GM12878 (cell line): ENCODE measurements at regions not wholly inside any gene's neighbourhood (a gene's known extent, or its start where the extent isn't known, plus 50 kb on each side); places are given as distances from the start of the nearest gene placed in this dataset.

Source experiments
- BACH1 ChIP-seq: fragments of 450-650 bp; IDR thresholded peaks from 2 replicates; pipeline ENCODE4 v1.6.1; 2017; ENCODE audit warnings: mild to moderate bottlenecking, borderline replicate concordance
- BMI1 ChIP-seq: fragments of 450-650 bp; IDR thresholded peaks from 2 replicates; pipeline ENCODE4 v1.6.1; 2016; ENCODE audit warnings: mild to moderate bottlenecking, moderate library complexity, borderline replicate concordance
- E4F1 ChIP-seq: fragments of 450-650 bp; IDR thresholded peaks from 2 replicates; pipeline ENCODE4 v1.6.1; 2018; ENCODE audit warnings: borderline replicate concordance, mild to moderate bottlenecking; ENCODE audit not compliant: partially characterized antibody
- EED ChIP-seq: sonication (generic); IDR thresholded peaks from 2 replicates; pipeline ENCODE4 v1.6.1; 2016; ENCODE audit warnings: antibody characterized with exemption, low read depth
- MYB ChIP-seq: fragments of 150-350 bp; IDR thresholded peaks from 2 replicates; pipeline ENCODE4 v1.6.1; 2014; ENCODE audit warnings: mild to moderate bottlenecking, low read depth, low read length, borderline replicate concordance
- SIX5 ChIP-seq: IDR thresholded peaks from 2 replicates; pipeline ENCODE4 v1.6.1; 2011; ENCODE audit warnings: mild to moderate bottlenecking, low read depth, low read length, moderate library complexity; ENCODE audit not compliant: severe bottlenecking
- SMARCA5 ChIP-seq: fragments of 450-650 bp; IDR thresholded peaks from 2 replicates; pipeline ENCODE4 v1.6.1; 2017; ENCODE audit warnings: mild to moderate bottlenecking
- SREBF1 ChIP-seq: IDR thresholded peaks from 2 replicates; pipeline ENCODE4 v1.6.1; 2012; ENCODE audit warnings: mild to moderate bottlenecking, low read length
- SREBF2 ChIP-seq: IDR thresholded peaks from 2 replicates; pipeline ENCODE4 v1.6.1; 2012; ENCODE audit warnings: mild to moderate bottlenecking, low read length
- SUPT20H ChIP-seq: IDR thresholded peaks from 2 replicates; pipeline ENCODE4 v1.6.1; 2011; ENCODE audit warnings: low read depth, mild to moderate bottlenecking, low read length, moderate library complexity, borderline replicate concordance; ENCODE audit not compliant: control insufficient read depth
- SUZ12 ChIP-seq: fragments of 200-600 bp; sonication (generic); IDR thresholded peaks from one replicate; pipeline ENCODE4 v1.6.1; 2018; ENCODE audit warnings: antibody characterized with exemption, mild to moderate bottlenecking; ENCODE audit not compliant: unreplicated experiment
- TCF7 ChIP-seq: IDR thresholded peaks from 2 replicates; pipeline ENCODE4 v1.6.1; 2014; ENCODE audit warnings: antibody characterized with exemption, borderline replicate concordance
- ZBED1 ChIP-seq: IDR thresholded peaks from 2 replicates; pipeline ENCODE4 v1.6.1; 2016; ENCODE audit warnings: borderline replicate concordance

DNA sequence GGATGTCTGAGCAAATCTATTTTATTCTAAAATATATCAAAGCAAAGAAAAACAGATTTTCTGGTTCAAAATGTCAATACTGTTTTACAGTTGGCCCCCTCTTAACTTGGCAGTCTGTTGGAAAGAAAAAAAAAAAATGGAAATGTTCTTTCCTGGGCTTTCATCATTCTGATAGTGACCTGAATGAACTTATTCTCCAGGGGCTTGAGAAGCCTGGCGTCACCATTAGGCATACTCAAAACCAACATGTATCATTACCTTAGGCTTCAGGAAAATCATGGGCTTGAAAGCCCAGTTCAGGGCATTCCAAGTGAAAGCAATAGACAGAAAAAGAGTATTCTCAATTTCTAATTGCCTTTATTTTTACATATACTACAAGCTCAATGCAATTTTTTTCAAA, 283.7 kb upstream of the PUM3 start (continued):
- TF ChIP-seq E4F1 = no peak
- no peak for TF ChIP-seq SUZ12
- no peak for TF ChIP-seq SREBF2
- no peak for TF ChIP-seq TCF7
- TF ChIP-seq SREBF1 = no peak
- no peak for TF ChIP-seq SUPT20H
- TF ChIP-seq EED = no peak
- TF ChIP-seq MYB = no peak
- no peak for TF ChIP-seq SIX5
- TF ChIP-seq SMARCA5 = no peak
- TF ChIP-seq BMI1 = no peak
- TF ChIP-seq ZBED1 = no peak
- TF ChIP-seq BACH1 = no peak
